ENCODE measurements at regions not wholly inside any gene's neighbourhood (a gene's known extent, or its start where the extent isn't known, plus 50 kb on each side); places are given as distances from the start of the nearest gene placed in this dataset.

DNA sequence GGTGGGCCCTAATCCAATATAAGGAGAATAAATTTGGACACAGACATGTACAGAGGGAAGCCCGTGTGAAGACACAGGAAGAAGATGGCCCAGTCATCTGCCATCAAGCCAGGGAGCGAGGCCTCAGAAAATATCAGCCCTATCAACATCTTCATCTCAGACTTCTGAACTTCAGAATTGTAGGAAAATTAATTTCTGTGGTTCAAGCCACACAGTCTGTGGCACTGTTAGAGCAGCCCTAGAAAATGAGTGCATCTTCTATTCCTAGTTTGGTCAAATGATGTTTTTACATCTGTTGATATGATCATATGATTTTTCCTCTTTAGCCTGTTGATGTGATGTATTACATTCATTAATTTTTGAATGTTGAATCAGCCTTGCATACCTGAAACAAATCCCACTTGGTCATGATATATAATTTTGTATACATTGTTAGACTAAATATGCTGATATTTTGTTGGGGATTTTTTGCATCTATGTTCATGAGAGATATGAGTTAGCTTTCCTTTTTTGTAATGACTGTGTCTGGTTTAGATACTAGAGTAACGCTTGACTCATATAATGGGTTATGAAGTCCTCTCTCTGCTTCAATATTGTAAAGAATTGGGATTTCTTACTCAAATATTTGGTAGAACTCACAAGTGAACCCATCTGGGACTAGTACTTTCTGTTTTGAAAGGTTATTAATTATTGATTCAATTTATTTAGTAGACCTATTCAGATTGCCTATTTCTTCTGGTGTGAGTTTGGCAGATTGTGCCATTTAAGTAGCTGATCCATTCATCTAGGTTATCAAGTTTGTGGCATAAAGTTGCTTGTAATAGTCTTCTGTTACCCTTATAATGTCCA is 451.4 kb downstream of the EIPR1 start:
- no peak for DNase-seq (ENCODE audit: low spot score)

DNA sequence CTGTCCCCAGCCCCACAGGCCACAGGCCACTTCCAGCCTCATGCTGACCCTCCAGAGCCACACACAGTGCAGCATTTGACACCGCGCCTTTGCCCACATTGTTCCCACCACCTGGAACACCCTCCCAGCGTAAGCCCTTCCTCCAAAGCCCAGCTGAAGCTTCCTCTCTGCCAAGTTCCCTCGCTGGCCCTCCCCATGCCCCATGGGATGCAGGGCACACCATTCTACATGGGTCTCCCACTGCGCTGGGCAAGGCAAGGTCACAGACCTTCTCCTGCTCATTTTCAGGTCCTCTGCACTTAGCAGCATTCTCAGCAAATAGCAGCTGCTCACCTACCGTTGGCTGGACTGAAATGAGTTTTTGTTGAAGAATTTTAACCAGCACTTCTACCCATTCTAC is 455.5 kb downstream of the EIPR1 start:
- DNase-seq (ENCODE audit: low spot score): no peak

DNA sequence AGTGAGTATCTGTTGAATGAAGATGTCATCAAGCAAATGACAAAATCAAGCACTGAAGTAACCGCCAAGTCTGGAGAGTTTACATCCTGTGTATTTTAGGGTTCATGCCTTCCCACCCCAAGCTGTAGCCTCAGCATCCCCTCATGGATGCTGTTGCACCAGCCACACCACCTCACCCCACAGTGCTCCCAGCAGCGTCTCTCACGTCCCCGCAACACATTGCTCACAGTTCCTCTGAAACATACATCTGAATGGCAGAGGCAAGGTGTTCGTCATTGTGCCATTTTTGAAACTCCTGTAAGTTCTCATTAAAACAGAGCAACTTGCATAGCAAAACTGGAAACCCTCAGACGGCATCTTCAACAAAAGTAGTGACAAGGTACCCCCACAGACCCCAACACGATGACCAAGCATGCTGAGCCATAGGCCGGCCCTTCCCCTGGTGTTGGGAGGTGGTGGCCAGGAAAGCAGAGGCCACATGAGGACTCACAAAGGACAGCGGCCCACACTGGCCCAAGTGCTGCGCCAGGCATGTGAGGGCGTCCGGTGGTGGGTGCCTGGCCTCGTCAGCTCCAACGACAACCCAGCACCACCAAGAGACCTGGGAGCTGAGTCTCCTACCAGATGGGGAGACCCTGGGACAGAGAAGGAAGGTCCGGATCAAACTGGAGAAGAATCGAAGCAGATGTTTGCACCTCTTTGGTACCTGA is 456.5 kb downstream of the EIPR1 start:
- no peak for DNase-seq (ENCODE audit: low spot score)

DNA sequence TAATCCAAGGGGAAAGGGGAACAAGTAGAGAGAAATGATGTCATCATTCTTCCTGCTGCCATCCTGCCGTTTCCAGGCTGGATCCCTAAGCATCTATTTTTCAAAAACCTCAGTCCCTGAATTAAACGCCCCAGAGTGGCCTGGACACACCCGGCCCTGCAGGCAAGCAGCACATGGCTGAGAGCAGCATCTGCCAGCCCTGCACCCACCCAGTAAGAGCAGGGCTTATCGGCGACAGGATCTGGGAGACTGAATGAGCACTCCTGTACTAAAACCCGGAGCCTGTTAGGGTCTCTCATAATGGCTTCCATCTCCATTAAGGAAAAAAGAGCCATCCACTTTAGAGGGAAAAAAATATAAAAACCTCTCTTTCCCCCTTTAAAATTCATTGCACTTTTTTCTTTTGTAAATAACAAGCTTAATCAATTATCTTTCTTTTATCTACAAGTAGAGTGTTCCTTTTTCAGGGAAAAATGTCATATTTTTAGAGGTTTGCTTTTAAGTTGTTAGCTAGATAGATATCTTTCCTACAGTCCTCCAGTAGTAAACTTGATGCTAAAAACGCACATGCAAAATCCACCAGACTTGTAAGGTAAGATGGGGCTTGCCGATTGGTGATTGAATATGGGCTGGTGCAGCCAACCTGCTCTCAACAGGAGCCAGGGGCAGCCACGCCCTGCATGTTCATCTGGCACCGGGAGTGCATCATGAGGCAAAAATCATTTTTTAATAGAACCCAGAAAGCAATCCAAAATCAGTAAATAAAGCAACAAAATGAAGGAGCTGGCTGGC is 457.8 kb downstream of the EIPR1 start:
- no peak for DNase-seq (ENCODE audit: low spot score)

GRCh38 chr2:2919026-2919425 is 458.6 kb downstream of the EIPR1 start:
- DNase-seq (ENCODE audit: low spot score): no peak

DNA sequence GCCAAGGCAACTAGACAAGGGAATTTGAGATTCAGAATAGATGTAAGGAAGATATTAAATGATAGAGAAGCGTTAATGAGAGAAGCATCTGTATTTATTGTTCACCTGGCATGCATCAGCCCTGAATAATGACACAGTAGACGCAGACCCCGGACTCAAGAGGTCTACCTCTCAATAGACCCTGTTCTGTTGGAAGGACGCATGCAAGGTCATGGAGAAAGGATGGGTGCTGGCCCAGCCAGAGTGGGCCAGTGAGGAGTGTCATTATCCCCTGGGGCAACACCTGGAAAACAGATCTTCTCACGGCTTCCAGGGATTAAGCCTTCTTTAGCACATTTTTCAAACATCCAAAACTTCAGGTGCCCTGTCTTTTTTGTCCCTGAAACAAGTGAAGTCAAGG is 461.0 kb downstream of the EIPR1 start:
- no peak for DNase-seq (ENCODE audit: low spot score)

DNA sequence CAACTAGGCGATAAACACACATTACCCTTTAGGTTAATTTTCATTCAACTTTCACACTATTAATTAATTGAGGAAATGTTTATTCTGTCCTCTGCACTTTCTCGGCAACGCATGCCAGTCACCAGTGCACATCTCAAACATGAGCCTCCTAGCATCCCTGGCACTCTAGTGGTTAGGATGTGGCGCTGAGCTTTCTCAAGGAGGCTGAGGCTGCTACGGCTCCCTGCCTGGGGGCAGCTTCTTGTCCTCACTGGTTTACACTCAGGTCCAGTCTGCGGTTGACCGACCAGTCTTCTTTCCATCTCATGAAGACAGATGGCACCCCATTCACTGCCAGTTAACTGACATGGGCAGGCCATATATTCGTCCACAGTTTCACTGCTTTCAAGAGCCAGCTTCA is 463.4 kb downstream of the EIPR1 start:
- DNase-seq (ENCODE audit: low spot score): no peak

DNA sequence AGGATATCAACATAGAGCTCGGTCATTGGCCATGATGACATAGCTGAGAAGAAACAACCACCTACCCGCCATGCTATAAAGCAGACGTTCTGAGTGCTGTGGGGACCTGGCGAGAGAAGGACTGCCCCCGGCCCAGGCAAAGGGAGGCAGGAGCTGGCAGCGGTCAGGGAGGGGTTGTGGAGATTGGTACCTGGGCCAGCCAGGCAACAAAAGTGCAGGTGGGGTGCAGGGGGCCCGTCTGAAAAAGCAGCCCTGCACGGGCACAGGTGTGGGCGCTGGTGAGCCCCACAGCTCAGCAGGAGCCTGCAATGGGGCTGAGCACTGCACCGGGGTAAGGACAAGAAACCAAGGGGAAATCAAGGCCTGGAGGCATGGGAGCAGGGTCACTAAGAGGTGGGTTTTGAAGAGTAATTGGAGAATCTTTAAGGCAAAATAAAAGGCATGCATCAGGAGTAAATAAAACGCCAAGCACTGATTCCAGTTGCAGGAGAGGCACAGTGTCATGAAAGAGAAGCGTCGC is 464.0 kb downstream of the EIPR1 start:
- DNase-seq (ENCODE audit: low spot score): no peak

DNA sequence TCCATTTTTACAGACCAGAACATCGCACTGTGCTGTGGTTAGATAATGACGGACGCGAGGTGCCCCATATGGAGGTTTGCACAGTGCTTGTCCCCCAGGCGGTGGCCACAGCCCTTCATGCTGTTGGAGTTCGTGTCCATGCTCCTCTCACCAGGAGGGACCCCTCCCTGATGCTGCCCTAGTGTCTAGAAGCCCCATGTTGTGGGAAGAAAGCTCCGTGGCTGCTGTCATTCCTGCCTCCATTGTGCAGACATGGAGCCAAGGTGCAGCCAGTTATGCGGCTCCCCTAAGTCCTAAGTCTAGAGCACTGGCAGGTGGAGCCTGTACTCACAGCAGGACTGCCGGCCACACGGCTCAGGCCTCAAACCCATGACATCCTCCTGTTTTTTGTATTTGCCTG is 464.9 kb downstream of the EIPR1 start:
- DNase-seq (ENCODE audit: low spot score): no peak

- DNase-seq (ENCODE audit: low spot score): no peak
These were observed 465.3 kb downstream of the EIPR1 start for GRCh38 chr2:2912293-2912692.

DNA sequence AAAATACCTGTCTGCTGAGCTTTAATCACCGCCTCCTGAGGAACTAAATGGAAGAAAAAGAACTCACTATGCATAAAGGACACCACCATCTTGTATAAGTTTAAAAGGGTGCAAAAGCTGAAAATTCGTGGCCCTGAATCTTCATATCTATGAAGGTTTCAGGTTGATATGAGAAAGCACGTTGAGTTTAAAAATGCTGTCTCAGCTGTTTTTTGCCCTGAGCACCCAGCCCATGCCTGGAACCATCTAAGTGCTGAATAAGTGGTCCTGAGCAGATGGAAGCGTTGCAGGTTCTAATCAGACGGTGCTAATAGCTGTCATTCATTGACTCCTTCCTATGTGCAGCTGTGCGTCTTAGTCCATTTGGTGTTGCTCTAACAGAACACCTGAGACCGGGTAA is 467.4 kb downstream of the EIPR1 start:
- DNase-seq (ENCODE audit: low spot score): no peak

DNA sequence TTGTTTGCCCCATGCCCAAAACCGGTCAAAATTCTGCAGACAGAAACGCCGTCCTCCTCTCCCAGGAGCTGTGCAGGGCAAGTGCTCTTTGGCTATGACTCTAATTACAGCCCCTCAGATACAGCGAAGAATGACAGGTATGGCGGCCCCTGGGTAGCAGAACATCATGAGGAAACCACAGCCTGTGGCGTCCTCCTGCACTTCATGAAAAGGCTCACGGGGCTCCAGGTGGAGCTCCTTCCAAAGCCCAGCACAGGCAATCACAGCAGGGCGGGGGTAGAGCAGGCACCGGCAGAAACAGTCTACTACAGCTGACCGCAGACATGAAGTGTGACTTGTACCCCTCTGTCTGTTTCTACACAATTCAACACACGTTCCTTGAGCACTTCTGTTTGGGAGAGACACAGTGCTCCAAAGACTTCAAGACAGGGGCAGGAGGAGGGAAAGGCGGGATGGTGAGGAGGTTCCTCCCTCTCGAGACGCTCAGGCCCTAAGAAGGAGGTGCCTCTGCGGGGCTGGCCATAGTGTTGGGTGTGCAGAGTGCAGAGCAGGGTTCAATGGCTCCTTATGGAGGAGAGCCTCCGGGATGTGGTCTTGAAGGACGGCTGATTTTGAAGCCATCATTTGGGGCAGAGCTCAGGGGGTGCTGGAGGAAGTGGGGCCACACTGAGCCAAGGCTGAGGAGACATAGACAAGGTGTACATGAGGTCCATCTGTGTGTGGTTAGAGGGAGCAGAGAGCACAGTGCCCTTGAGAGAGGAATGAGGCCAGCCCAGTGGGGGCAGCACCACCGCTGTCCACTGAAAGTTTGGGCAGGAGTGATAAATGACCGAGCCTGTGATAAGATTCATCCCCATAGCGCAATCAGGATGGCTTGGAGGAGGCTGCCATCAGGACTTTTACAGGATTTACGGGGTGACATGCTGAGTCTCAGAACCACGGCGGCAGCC is 468.3 kb downstream of the EIPR1 start:
- DNase-seq (ENCODE audit: low spot score): no peak

DNA sequence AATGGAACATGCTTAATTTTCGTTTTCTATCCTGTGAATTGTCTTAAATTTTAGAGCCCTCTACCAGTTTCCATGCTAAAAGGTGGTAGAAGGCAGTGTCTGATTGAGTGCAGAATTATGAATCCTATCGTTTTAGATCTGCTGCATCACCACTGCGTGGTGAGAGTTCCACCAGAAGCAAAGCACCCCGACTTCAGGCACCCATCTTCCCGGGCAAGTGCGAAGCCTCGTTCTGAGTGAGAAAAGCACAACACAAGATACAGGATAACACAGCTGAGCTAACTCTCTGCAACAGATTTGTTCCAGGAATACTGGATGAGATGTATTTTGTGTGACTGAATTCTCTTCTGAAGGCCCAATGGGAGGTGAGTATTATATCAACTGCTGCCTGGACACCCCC is 471.5 kb downstream of the EIPR1 start:
- DNase-seq (ENCODE audit: low spot score): no peak

DNA sequence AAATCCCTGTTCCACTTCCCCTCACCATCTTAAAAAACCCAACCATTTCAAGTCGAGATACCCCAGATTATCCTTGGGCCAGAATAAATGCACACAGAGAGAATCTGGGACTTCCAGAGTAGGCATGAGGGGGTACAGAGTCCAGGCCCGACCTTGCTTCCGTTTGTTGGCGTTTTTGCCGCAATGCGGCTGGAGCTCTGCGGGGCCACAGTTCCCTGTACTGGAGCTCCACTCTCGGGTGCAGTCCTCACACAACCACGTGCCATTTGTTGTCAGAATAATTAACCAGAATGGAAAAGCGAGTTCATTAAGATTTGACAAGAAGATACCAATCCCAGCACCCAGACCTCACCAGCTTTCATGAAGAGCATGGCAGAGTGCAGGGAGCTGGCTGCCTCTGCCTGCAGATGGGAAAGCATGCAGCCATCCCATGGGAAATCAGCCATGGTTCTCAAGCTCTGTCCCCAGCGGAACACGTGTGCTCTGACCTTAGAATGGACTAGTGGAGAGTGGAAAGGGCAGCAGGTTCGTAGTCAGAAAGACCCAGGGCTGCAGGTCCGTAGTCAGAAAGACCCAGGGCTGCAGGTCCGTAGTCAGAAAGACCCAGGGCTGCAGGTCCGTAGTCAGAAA is 472.8 kb downstream of the EIPR1 start:
- no peak for DNase-seq (ENCODE audit: low spot score)

- DNase-seq (ENCODE audit: low spot score): no peak
These were observed 474.9 kb downstream of the EIPR1 start for GRCh38 chr2:2902547-2903281.

- no peak for DNase-seq (ENCODE audit: low spot score)
These were observed 476.0 kb downstream of the EIPR1 start for GRCh38 chr2:2901384-2902345.

DNA sequence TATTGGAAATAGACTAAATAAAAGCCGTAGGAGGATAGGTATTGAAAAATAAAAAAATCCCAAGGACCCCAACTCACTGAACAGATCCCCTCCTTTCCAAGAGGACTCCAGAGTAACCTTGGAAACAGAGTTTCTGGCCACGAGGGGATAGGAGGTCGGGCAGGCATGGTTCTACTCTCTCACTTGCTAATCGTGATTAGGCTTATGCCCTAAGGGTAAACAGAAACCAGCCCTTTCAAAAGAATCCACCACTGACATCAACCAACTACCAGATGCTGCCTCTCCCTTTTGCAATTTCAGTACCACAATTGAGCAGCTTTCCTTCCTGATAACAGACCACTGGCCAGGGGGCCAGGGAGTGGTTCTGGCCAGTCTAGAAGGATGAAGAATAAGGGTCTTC is 477.8 kb downstream of the EIPR1 start:
- no peak for DNase-seq (ENCODE audit: low spot score)

DNA sequence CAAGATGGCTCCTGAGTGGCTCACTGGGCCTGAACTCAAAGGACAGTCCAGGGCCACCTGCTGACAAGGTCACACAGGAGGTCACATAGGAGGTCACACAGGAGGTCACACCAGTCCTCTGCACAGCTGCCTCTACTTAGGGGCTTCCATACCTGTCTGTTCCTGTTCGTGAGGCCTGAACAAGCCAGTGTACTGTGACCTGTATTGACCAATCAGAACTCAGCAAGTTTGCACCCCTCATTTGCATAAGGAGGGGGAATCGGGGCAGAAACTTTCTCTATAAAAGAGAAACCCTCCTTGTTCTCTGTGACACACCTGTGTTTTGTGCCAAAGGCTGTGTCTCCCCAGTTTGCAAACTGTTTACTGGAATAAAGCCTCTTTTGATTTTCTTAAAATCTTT is 478.9 kb downstream of the EIPR1 start:
- no peak for DNase-seq (ENCODE audit: low spot score)

DNA sequence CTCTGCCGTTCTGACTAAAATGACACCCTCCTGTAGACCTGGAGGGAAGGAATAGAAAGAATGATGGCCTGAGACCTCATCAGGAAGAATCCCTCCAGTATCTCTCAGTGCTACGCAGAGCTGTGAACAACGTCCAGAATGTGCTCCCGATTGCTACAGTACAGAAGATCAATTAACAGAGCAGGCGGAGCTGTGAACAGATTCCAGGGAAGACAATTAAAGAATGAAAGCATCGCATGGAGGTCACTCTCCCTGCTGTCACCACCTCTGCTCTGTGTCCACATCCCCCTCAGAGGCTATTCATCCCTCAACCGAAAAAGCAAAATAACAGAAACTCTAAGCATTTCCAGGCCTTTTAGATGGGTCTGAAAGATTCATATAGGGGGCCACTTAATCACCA is 481.0 kb downstream of the EIPR1 start:
- DNase-seq (ENCODE audit: low spot score): no peak

All from AG20443 (cell line).